ENCODE measurements at regions not wholly inside any gene's neighbourhood (a gene's known extent, or its start where the extent isn't known, plus 50 kb on each side); places are given as distances from the start of the nearest gene placed in this dataset.

DNA sequence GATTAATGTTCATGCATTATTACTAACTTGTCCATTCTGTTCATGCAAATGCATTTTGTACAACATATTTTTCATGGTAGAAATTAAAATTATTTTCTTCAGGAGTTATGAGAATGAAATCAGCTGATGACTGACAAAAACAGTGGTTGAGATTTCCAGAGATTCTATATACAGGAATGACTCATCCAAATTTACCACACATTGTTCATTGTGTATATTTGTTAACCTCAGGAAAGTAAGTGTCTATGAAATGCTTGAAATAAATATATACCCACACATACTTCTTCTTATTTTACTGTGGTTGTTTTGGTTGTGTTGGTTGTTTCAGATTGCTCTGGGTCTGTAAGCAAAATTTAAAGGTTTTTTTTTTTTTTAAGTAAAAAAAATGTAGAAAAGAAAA is 108.1 kb upstream of the SP8 start:
- H3K27me3 ChIP-seq = no peaks in the 10 kb centered on the region
- H3K27ac ChIP-seq = no peak overlapping the region
- intact Hi-C loops (cut with DNase I; ENCODE audit: low total_unique reads) = no loop called here

GRCh38 chr7:20895563-20895962 is 108.9 kb upstream of the SP8 start:
- no peak overlapping the region for H3K4me3 ChIP-seq
- intact Hi-C loops (cut with DNase I; ENCODE audit: low total_unique reads) = no loop called here
- no peak for DNase-seq (ENCODE audit: low spot score in 2 of 2)
- H3K4me1 ChIP-seq = no peaks in the 10 kb centered on the region
- H3K9me3 ChIP-seq = peaks cover 0 to 2% of the 10 kb centered on the region in 2 donors
- TF ChIP-seq, protein P1, sequence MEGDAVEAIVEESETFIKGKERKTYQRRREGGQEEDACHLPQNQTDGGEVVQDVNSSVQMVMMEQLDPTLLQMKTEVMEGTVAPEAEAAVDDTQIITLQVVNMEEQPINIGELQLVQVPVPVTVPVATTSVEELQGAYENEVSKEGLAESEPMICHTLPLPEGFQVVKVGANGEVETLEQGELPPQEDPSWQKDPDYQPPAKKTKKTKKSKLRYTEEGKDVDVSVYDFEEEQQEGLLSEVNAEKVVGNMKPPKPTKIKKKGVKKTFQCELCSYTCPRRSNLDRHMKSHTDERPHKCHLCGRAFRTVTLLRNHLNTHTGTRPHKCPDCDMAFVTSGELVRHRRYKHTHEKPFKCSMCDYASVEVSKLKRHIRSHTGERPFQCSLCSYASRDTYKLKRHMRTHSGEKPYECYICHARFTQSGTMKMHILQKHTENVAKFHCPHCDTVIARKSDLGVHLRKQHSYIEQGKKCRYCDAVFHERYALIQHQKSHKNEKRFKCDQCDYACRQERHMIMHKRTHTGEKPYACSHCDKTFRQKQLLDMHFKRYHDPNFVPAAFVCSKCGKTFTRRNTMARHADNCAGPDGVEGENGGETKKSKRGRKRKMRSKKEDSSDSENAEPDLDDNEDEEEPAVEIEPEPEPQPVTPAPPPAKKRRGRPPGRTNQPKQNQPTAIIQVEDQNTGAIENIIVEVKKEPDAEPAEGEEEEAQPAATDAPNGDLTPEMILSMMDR (IDR thresholded peaks at IDR 0.05) = no peak
- TF ChIP-seq POLR2A (IDR thresholded peaks at IDR 0.05) (no peak), POLR2AphosphoS5 (IDR thresholded peaks at IDR 0.05) (no peak)
- H3K27me3 ChIP-seq = no peaks in the 10 kb centered on the region
- no peaks in the 10 kb centered on the region for H3K36me3 ChIP-seq
- no peak overlapping the region for H3K27ac ChIP-seq

More for the DNA sequence above, 108.1 kb upstream of the SP8 start:
- H3K9me3 ChIP-seq = no peaks in the 10 kb centered on the region
- DNase-seq (ENCODE audit: low spot score in 2 of 2) = no peak
- H3K4me1 ChIP-seq = no peaks in the 10 kb centered on the region
- H3K4me3 ChIP-seq = no peak overlapping the region
- TF ChIP-seq POLR2AphosphoS5 (IDR thresholded peaks at IDR 0.05) = no peak
- TF ChIP-seq, protein P1 (IDR thresholded peaks at IDR 0.05) = no peak
- TF ChIP-seq POLR2A (IDR thresholded peaks at IDR 0.05) = no peak
- H3K36me3 ChIP-seq = no peaks in the 10 kb centered on the region

- TF ChIP-seq, protein P1 (IDR thresholded peaks at IDR 0.05) = no peak
- TF ChIP-seq POLR2A (IDR thresholded peaks at IDR 0.05) = no peak
- no peak for TF ChIP-seq POLR2AphosphoS5 (IDR thresholded peaks at IDR 0.05)
- intact Hi-C loops (cut with DNase I; ENCODE audit: low total_unique reads) = no loop called here
Measured at GRCh38 chr7:20896996-20897395, 110.3 kb upstream of the SP8 start.

DNA sequence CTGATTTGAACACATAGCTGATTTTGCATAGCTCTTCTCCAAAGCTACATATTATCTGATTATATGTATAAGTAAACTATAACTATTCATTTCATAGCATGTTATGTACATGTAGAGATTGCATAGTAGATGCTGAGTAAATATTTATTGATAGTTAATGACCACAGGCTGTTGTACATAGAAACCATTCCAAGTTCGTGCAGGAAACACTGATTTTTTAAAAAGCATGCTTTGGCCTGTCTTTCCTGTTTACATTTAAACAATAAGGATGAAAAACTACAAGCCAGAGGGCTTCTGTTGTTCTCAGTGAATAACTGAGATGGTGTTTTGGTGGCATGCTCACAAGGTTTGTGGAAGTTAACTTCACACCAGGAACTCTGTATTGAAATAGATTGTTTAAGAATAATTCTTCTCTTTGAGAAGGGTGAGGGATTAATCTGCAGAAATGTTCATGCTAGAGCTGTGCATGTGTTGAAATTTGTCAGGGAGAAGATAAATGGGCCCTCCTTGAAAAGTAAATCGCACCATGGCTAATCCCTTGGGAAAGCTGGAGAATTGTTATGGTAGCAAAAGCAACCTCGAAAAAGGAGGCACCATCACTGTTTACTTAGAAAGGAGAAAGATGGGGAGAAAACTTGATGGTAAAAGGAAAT is 120.2 kb upstream of the SP8 start:
- H3K36me3 ChIP-seq = no peaks in the 10 kb centered on the region
- intact Hi-C loops (cut with DNase I; ENCODE audit: low total_unique reads) = no loop called here
- no peak overlapping the region for H3K27ac ChIP-seq
- TF ChIP-seq, protein P1 (IDR thresholded peaks at IDR 0.05) = no peak
- TF ChIP-seq POLR2A (IDR thresholded peaks at IDR 0.05) = no peak
- no peak for TF ChIP-seq POLR2AphosphoS5 (IDR thresholded peaks at IDR 0.05)
- peaks cover 0 to 6% of the 10 kb centered on the region in 2 donors for H3K9me3 ChIP-seq
- H3K4me3 ChIP-seq = no peak overlapping the region
- DNase-seq (ENCODE audit: low spot score in 2 of 2) = no peak
- peaks cover 0 to 4% of the 10 kb centered on the region in 2 donors for H3K27me3 ChIP-seq
- no peaks in the 10 kb centered on the region for H3K4me1 ChIP-seq

More at GRCh38 chr7:20896996-20897395, 110.3 kb upstream of the SP8 start:
- peaks cover 0 to 10% of the 10 kb centered on the region in 2 donors for H3K9me3 ChIP-seq
- no peaks in the 10 kb centered on the region for H3K36me3 ChIP-seq
- DNase-seq (ENCODE audit: low spot score in 2 of 2) = no peak
- H3K4me3 ChIP-seq = no peak overlapping the region
- H3K4me1 ChIP-seq = no peaks in the 10 kb centered on the region
- no peaks in the 10 kb centered on the region for H3K27me3 ChIP-seq
- H3K27ac ChIP-seq = no peak overlapping the region

GRCh38 chr7:20911081-20911480 is 124.4 kb upstream of the SP8 start:
- Histone ChIP-seq H3K36me3 (no peaks in the 10 kb centered on the region), H3K27me3 (peaks cover 0 to 4% of the 10 kb centered on the region in 2 donors), H3K9me3 (no peaks in the 10 kb centered on the region), H3K27ac (no peak overlapping the region), H3K4me1 (no peaks in the 10 kb centered on the region), H3K4me3 (no peak overlapping the region)
- DNase-seq (ENCODE audit: low spot score in 2 of 2) = no peak
- TF ChIP-seq POLR2A (IDR thresholded peaks at IDR 0.05) = no peak
- TF ChIP-seq POLR2AphosphoS5 (IDR thresholded peaks at IDR 0.05) = no peak
- TF ChIP-seq, protein P1 (IDR thresholded peaks at IDR 0.05) = no peak
- intact Hi-C loops (cut with DNase I; ENCODE audit: low total_unique reads) = no loop called here
